GM12865 (cell line): ENCODE measurements at regions not wholly inside any gene's neighbourhood (a gene's known extent, or its start where the extent isn't known, plus 50 kb on each side); places are given as distances from the start of the nearest gene placed in this dataset.

ENCODE experiments used
- DNase-seq: peaks from one replicate; pipeline ENCODE4 v3.0.0; 2010; ENCODE audit warnings: low read depth
- H3K4me3 ChIP-seq: 2 replicates; pipeline ENCODE4 v1.5.1; 2011; ENCODE audit warnings: mild to moderate bottlenecking, low read depth, low read length, control low read depth
- CTCF ChIP-seq: IDR thresholded peaks from 2 replicates; pipeline ENCODE4 v1.5.1; 2011; ENCODE audit warnings: low read length, control low read depth, low read depth, inconsistent platforms; ENCODE audit not compliant: insufficient read depth; ENCODE audit errors: missing control alignments

DNA sequence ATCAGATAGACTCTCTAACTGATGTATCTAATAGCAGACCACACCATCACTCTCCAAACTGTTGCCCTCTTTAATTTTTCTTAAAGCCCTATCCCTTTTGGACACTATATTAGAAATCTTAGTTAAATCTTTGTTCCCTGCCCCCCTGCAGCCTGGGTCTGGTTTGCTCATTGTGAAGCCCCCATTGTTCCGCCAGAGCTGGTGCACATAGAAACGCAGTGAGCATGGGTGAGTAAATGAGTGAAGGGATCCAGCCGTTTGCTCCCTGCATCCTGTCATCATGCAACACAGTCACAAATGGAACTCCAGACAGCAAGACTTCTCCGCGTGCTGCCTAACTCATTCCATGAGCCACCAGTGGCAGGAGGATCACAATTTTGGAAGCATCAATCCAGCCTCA lies 402.5 kb downstream of the PREX1 start:
- no peak for DNase-seq
- no peak for TF ChIP-seq CTCF
- no peak overlapping the region for H3K4me3 ChIP-seq

- peak; percentile 20 for DNase-seq
- TF ChIP-seq CTCF = no peak
- no peak overlapping the region for H3K4me3 ChIP-seq
Measured at GRCh38 chr20:48422242-48422960, 405.4 kb downstream of the PREX1 start.

DNA sequence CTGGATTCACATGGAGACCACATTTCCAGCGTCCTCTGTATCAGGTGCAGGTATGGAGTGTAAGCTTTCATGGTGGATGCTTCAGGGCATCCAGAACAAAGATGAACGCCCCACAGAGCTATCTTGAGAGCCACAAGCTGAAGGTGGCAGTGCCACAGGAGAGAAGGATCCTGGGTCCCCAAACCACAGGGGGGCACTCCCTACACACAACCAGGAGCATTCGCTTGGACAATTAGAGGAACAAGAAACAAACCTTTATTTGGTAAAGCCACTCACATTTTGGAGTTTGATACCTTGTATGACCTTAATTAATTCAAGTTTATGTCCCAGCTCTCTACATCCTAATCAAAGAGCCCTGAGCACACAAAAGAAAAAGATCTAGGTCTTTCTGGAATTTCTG lies 406.3 kb downstream of the PREX1 start:
- H3K4me3 ChIP-seq = no peak overlapping the region
- peak; percentile 0 for TF ChIP-seq CTCF
- no peak for DNase-seq

- no peak overlapping the region for H3K4me3 ChIP-seq
- no peak for TF ChIP-seq CTCF
- no peak for DNase-seq
Measured at GRCh38 chr20:48420176-48420575, 407.6 kb downstream of the PREX1 start.

GRCh38 chr20:48419173-48419572 lies 408.6 kb downstream of the PREX1 start:
- H3K4me3 ChIP-seq = no peak overlapping the region
- no peak for TF ChIP-seq CTCF
- no peak for DNase-seq

- H3K4me3 ChIP-seq = no peak overlapping the region
- DNase-seq = peak; percentile 57
- TF ChIP-seq CTCF = no peak
Measured at GRCh38 chr20:48416002-48416401, 411.8 kb downstream of the PREX1 start.

DNA sequence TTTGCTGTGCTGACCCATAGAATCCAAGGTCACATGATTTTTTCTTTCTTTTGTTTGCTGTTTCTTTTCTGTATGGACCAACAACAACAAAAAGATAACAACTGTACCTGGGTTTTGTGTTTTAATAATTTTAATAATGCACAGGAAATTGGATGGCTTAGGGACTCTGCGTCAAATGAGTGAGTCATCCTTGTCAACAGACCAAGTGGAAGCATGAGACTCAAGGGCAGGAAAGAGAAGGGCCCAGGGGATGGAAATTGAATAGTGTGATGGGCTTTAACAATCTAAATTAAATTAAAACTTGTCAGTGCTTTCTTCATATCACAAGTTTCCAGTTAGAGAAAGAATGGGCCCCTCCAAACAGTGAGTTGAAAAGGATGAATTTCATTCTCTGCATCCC lies 413.0 kb downstream of the PREX1 start:
- TF ChIP-seq CTCF = no peak
- no peak overlapping the region for H3K4me3 ChIP-seq
- DNase-seq = no peak
